IMR-90 (cell line): ENCODE measurements at regions not wholly inside any gene's neighbourhood (a gene's known extent, or its start where the extent isn't known, plus 50 kb on each side); places are given as distances from the start of the nearest gene placed in this dataset.

Experiments
- ATAC-seq: fragments of 200-7000 bp; cut with Tn5 transposase; 2 replicates; pipeline ENCODE4 v1.9.1; 2020; ENCODE audit warnings: low read depth, mild to moderate bottlenecking, moderate library complexity
- BruUV-seq: library from RNA; stranded (reverse); fragments of 400-500 nt; replicated peaks from 2 replicates; lab custom pipeline; 2021; lab: Mats Ljungman, UMichigan
- CTCF ChIA-PET: fragments of 300-600 bp; formaldehyde crosslinking; extraction: SDS; loops from one replicate; lab custom pipeline; 2021; ENCODE audit warnings: antibody characterized with exemption; lab: Yijun Ruan, JAX
- POLR2A ChIA-PET: fragments of 300-600 bp; sonication (Branson Sonifier 250); formaldehyde crosslinking; loops from one replicate; lab custom pipeline; 2022; ENCODE audit warnings: antibody characterized with exemption; ENCODE audit not compliant: unreplicated experiment; lab: Charles Lee
- DNase-seq: peaks from one replicate; pipeline ENCODE4 v3.0.0; 2013
- H2AFZ ChIP-seq: replicated peaks from 2 replicates; pipeline ENCODE3; 2013; ENCODE audit warnings: low read length, mild to moderate bottlenecking; ENCODE audit not compliant: poor library complexity
- H2AK5ac ChIP-seq: 2 replicates; pipeline ENCODE4 v1.6.1; 2013; ENCODE audit warnings: low read depth, low read length, inconsistent platforms
- H2AK9ac ChIP-seq: replicated peaks from 2 replicates; pipeline ENCODE3; 2013; ENCODE audit warnings: mild to moderate bottlenecking, low read depth, low read length, moderate library complexity; ENCODE audit not compliant: poor library complexity
- H2BK120ac ChIP-seq: 2 replicates; pipeline ENCODE4 v1.6.1; 2013; ENCODE audit warnings: low read depth, low read length, inconsistent platforms
- H2BK15ac ChIP-seq: 3 replicates; pipeline ENCODE4 v1.6.1; 2013; ENCODE audit warnings: low read depth, low read length, inconsistent platforms
- H2BK20ac ChIP-seq: 2 replicates; pipeline ENCODE4 v1.6.1; 2013; ENCODE audit warnings: low read depth, mild to moderate bottlenecking, inconsistent platforms, low read length, moderate library complexity
- H2BK5ac ChIP-seq: 2 replicates; pipeline ENCODE4 v1.6.1; 2013; ENCODE audit warnings: mild to moderate bottlenecking, low read depth, low read length, inconsistent platforms; ENCODE audit not compliant: poor library complexity, severe bottlenecking
- H3K14ac ChIP-seq: replicated peaks from 2 replicates; pipeline ENCODE4 v1.6.1; 2013; ENCODE audit warnings: low read depth, low read length, inconsistent platforms
- H3K18ac ChIP-seq: 2 replicates; pipeline ENCODE4 v1.6.1; 2013; ENCODE audit warnings: low read depth, low read length, control low read depth
- H3K23ac ChIP-seq: 2 replicates; pipeline ENCODE4 v1.6.1; 2013; ENCODE audit warnings: low read depth, low read length, inconsistent platforms
- H3K27ac ChIP-seq: 2 replicates; pipeline ENCODE4 v1.5.1; 2013; ENCODE audit warnings: mild to moderate bottlenecking, control low read depth, low read length; ENCODE audit not compliant: insufficient read depth
- H3K27me3 ChIP-seq: 2 replicates; pipeline ENCODE4 v1.6.1; 2013; ENCODE audit warnings: low read length; ENCODE audit not compliant: control insufficient read depth, insufficient read depth
- H3K36me3 ChIP-seq: 2 replicates; pipeline ENCODE4 v1.6.1; 2013; ENCODE audit warnings: low read length, mixed read lengths; ENCODE audit not compliant: control insufficient read depth, insufficient read depth
- H3K4ac ChIP-seq: 2 replicates; pipeline ENCODE4 v1.6.1; 2013; ENCODE audit warnings: low read depth, low read length, inconsistent platforms
- H3K4me1 ChIP-seq: 2 replicates; pipeline ENCODE4 v1.6.1; 2013; ENCODE audit warnings: low read length, mixed read lengths; ENCODE audit not compliant: control insufficient read depth, insufficient read depth
- H3K4me2 ChIP-seq: 2 replicates; pipeline ENCODE4 v1.6.1; 2013; ENCODE audit warnings: low read depth, mild to moderate bottlenecking, control low read depth, low read length, moderate library complexity
- H3K4me3 ChIP-seq: 2 replicates; pipeline ENCODE4 v1.5.1; 2013; ENCODE audit warnings: low read depth, mild to moderate bottlenecking, control low read depth, low read length, moderate library complexity; ENCODE audit not compliant: insufficient read depth
- H3K56ac ChIP-seq: 2 replicates; pipeline ENCODE4 v1.6.1; 2013; ENCODE audit warnings: low read length, inconsistent platforms; ENCODE audit not compliant: insufficient read depth; ENCODE audit errors: extremely low read depth
- H3K79me1 ChIP-seq, 2 experiments: 2 replicates each; pipeline ENCODE4 v1.6.1; 2013; ENCODE audit warnings: low read length in 2 of 2, inconsistent platforms in 1 of 2, low read depth in 1 of 2
- H3K9ac ChIP-seq: 2 replicates; pipeline ENCODE4 v1.6.1; 2013; ENCODE audit warnings: low read depth, low read length, control low read depth
- H3K9me1 ChIP-seq: 2 replicates; pipeline ENCODE4 v1.6.1; 2013; ENCODE audit warnings: low read length, inconsistent platforms; ENCODE audit not compliant: insufficient read depth
- H3K9me3 ChIP-seq: 2 replicates; pipeline ENCODE4 v1.6.1; 2013; ENCODE audit warnings: low read length; ENCODE audit not compliant: control insufficient read depth, insufficient read depth
- H4K20me1 ChIP-seq: 2 replicates; pipeline ENCODE4 v1.6.1; 2013; ENCODE audit warnings: low read length, inconsistent platforms; ENCODE audit not compliant: insufficient read depth
- H4K5ac ChIP-seq: 2 replicates; pipeline ENCODE4 v1.6.1; 2013; ENCODE audit warnings: mild to moderate bottlenecking, low read depth, low read length, control low read depth
- H4K8ac ChIP-seq, 2 experiments: 2 replicates each; pipeline ENCODE4 v1.6.1; 2013; ENCODE audit warnings: low read depth in 2 of 2, low read length in 2 of 2, control low read depth in 1 of 2, inconsistent platforms in 1 of 2
- H4K91ac ChIP-seq: 2 replicates; pipeline ENCODE4 v1.6.1; 2013; ENCODE audit warnings: low read depth, low read length, inconsistent platforms; ENCODE audit not compliant: insufficient read depth
- BHLHE40 ChIP-seq: fragments of 150-350 bp; IDR thresholded peaks from 2 replicates; pipeline ENCODE4 v1.6.1; 2016; ENCODE audit warnings: mild to moderate bottlenecking, low read depth, low read length
- CHD1 ChIP-seq: IDR thresholded peaks from 2 replicates; pipeline ENCODE4 v1.6.1; 2012; ENCODE audit warnings: low read depth, low read length, improper control_type of control experiment
- MAZ ChIP-seq: IDR thresholded peaks from 2 replicates; pipeline ENCODE4 v1.6.1; 2012; ENCODE audit warnings: low read depth, mild to moderate bottlenecking, low read length, improper control_type of control experiment, moderate library complexity, borderline replicate concordance
- POLR2A ChIP-seq: IDR thresholded peaks from 2 replicates; pipeline ENCODE4 v1.6.1; 2012; ENCODE audit warnings: mild to moderate bottlenecking, low read depth, low read length
- RAD21 ChIP-seq: IDR thresholded peaks from 2 replicates; pipeline ENCODE4 v1.6.1; 2012; ENCODE audit warnings: low read length, improper control_type of control experiment
- RCOR1 ChIP-seq: IDR thresholded peaks from 2 replicates; pipeline ENCODE4 v1.6.1; 2012; ENCODE audit warnings: mild to moderate bottlenecking, low read length, improper control_type of control experiment; ENCODE audit not compliant: insufficient replicate concordance
- WGBS, 2 experiments: methylation state at CpG; one replicate each; pipeline versions ENCODE4 v1.1.5 to v1.1.7; 2013; ENCODE audit warnings: missing lambda C conversion rate in 2 of 2; ENCODE audit not compliant: insufficient read length in 1 of 2; ENCODE audit errors: extremely low coverage in 2 of 2; 5-methylcytosine and 5-hydroxymethylcytosine counted together
- dilution Hi-C: fragments of 300-500 bp; cut with HindIII; formaldehyde crosslinking; loops from one replicate; pipeline ENCODE4 v1.14.3; 2018; ENCODE audit warnings: low sequenced_read_pairs; ENCODE audit not compliant: unreplicated experiment
- in situ Hi-C: fragments of 300-500 bp; cut with MboI; formaldehyde crosslinking; loops from 3 replicates; pipeline ENCODE4 v1.14.3; 2019; ENCODE audit warnings: low sequenced_read_pairs, inconsistent platforms, mixed read lengths
- intact Hi-C: fragments of 100-400 bp; cut with micrococcal nuclease; formaldehyde crosslinking; loops from 2 replicates; pipeline ENCODE4 v1.10.0; 2022

- Histone ChIP-seq H3K4me1 (no peaks in the 10 kb centered on the region), H2BK20ac (no peak overlapping the region), H3K9me1 (no peaks in the 10 kb centered on the region), H3K9me3 (peaks cover 13% of the 10 kb centered on the region), H3K79me1 (no peaks in the 10 kb centered on the region), H3K23ac (no peak overlapping the region), H2AK9ac (no peak overlapping the region), H3K4me3 (no peak overlapping the region), H3K27ac (no peak overlapping the region), H2AFZ (no peak overlapping the region), H3K4ac (no peak overlapping the region), H2AK5ac (no peak overlapping the region), H2BK5ac (no peak overlapping the region), H4K5ac (no peak overlapping the region), H4K8ac (no peak overlapping the region), H3K9ac (no peak overlapping the region), H3K36me3 (no peaks in the 10 kb centered on the region), H3K18ac (no peak overlapping the region), H3K4me2 (no peak overlapping the region), H3K14ac (no peak overlapping the region), H2BK15ac (no peak overlapping the region), H4K91ac (no peak overlapping the region), H3K27me3 (no peaks in the 10 kb centered on the region), H3K56ac (no peak overlapping the region), H4K20me1 (no peaks in the 10 kb centered on the region), H2BK120ac (no peak overlapping the region)
- BruUV-seq: no TSS peak
- in situ Hi-C loops (no loop called here), intact Hi-C loops (no loop called here), dilution Hi-C loops (no loop called here)
- POLR2A ChIA-PET: no interaction called here
- CTCF ChIA-PET: interaction anchor here (0.6 kb wide), 1 partner anchor 1718 kb away, joined by 5 read pairs; no protein-coding TSS in a partner anchor
- TF ChIP-seq POLR2A (no peak), RCOR1 (no peak), MAZ (no peak), RAD21 (no peak), BHLHE40 (no peak), CHD1 (no peak)
- DNase-seq (no peak), ATAC-seq (no peak)
- WGBS, 2 experiments: no CpG with 5 or more reads among the region's 1 CpG
These were observed 564.1 kb upstream of the PLXNA2 start for GRCh38 chr1:208808301-208808700.
